OCI-LY7 (cell line): ENCODE measurements at regions not wholly inside any gene's neighbourhood (a gene's known extent, or its start where the extent isn't known, plus 50 kb on each side); places are given as distances from the start of the nearest gene placed in this dataset.

Experiments used
- EZH2phosphoT487 ChIP-seq: fragments of 200-600 bp; sonication (generic); IDR thresholded peaks from 2 replicates; pipeline ENCODE4 v1.6.1; 2018; ENCODE audit warnings: low read depth, borderline replicate concordance, mild to moderate bottlenecking, mixed run types, antibody characterized with exemption, low read length, moderate library complexity, mixed read lengths
- TF ChIP-seq, protein P1 (sequence below): fragments of 200-600 bp; sonication (generic); conservative IDR thresholded peaks from 2 replicates; pipeline ENCODE4 v1.5.1; 2014; ENCODE audit warnings: mild to moderate bottlenecking, antibody characterized with exemption, low read length, moderate library complexity, mixed read lengths

DNA sequence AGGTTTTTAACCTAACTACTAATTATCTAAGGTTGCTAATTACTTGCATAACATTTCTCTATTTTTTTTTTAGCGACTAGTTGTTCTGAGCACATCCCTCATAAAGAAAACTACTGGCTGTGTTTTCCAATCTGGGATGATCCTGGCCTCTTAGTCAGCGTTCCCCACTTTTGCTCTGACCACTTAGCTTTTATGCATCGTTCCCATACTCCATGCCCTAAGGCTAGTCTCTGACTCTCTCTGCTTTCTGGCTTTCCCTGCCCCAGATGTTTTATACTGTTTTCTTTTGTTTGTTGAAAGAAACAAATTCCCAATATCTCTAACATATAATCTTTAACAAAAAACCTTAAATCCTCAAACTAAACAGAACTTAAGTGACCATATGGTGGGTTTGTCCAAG, 217.9 kb downstream of the SPATA31D1 start:
- no peak for TF ChIP-seq EZH2phosphoT487
- TF ChIP-seq, protein P1, sequence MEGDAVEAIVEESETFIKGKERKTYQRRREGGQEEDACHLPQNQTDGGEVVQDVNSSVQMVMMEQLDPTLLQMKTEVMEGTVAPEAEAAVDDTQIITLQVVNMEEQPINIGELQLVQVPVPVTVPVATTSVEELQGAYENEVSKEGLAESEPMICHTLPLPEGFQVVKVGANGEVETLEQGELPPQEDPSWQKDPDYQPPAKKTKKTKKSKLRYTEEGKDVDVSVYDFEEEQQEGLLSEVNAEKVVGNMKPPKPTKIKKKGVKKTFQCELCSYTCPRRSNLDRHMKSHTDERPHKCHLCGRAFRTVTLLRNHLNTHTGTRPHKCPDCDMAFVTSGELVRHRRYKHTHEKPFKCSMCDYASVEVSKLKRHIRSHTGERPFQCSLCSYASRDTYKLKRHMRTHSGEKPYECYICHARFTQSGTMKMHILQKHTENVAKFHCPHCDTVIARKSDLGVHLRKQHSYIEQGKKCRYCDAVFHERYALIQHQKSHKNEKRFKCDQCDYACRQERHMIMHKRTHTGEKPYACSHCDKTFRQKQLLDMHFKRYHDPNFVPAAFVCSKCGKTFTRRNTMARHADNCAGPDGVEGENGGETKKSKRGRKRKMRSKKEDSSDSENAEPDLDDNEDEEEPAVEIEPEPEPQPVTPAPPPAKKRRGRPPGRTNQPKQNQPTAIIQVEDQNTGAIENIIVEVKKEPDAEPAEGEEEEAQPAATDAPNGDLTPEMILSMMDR, result no peak
